Endothelial cell of umbilical vein (primary cell): ENCODE measurements at regions not wholly inside any gene's neighbourhood (a gene's known extent, or its start where the extent isn't known, plus 50 kb on each side); places are given as distances from the start of the nearest gene placed in this dataset.

ENCODE experiments used
- BruUV-seq: library from RNA; stranded (reverse); fragments of 400-500 nt; replicated peaks from 2 replicates; lab custom pipeline; 2021; lab: Mats Ljungman, UMichigan
- CTCF ChIA-PET: fragments of 300-600, 350-600 bp; sonication (Branson Sonifier 250); formaldehyde crosslinking; loops from one replicate; lab custom pipeline; 2021; ENCODE audit warnings: antibody characterized with exemption, inconsistent platforms; lab: Charles Lee
- POLR2A ChIA-PET: fragments of 300-600, 350-600 bp; sonication (Branson Sonifier 250); formaldehyde crosslinking; loops from one replicate; lab custom pipeline; 2021; ENCODE audit warnings: antibody characterized with exemption, inconsistent platforms; lab: Charles Lee
- DNase-seq: peaks from one replicate; pipeline ENCODE4 v3.0.0-alpha.2; 2011; ENCODE audit warnings: low read depth, low spot score
- FAIRE-seq: peaks from 2 replicates; lab custom pipeline; 2011; peaks lifted over from hg19 to GRCh38; lab: Jason Lieb, UNC
- H2AFZ ChIP-seq: 2 replicates; pipeline ENCODE4 v1.6.0; 2012; ENCODE audit warnings: low read depth, low read length, control low read depth, inconsistent platforms
- H3K27ac ChIP-seq: 2 replicates; pipeline ENCODE4 v1.5.1; 2011; ENCODE audit warnings: low read depth, mild to moderate bottlenecking, control low read depth, low read length, moderate library complexity; ENCODE audit not compliant: insufficient read depth
- H3K27me3 ChIP-seq, 2 experiments: 2 replicates each; pipeline versions ENCODE4 v1.6.0 to v1.6.1; 2011; ENCODE audit warnings: low read length in 2 of 2, mixed read lengths in 1 of 2; ENCODE audit not compliant: control insufficient read depth in 2 of 2, insufficient read depth in 2 of 2
- H3K36me3 ChIP-seq, 2 experiments: 2 replicates in 1 of 2; 3 replicates in 1 of 2; pipeline ENCODE4 v1.5.1; 2011; ENCODE audit warnings: low read length in 2 of 2, mild to moderate bottlenecking in 1 of 2, moderate library complexity in 1 of 2; ENCODE audit not compliant: control insufficient read depth in 2 of 2, insufficient read depth in 2 of 2; ENCODE audit errors: extremely low read depth in 1 of 2
- H3K4me1 ChIP-seq: 3 replicates; pipeline ENCODE4 v1.5.1; 2011; ENCODE audit warnings: mild to moderate bottlenecking, low read length; ENCODE audit not compliant: control insufficient read depth, insufficient read depth; ENCODE audit errors: extremely low read depth
- H3K4me2 ChIP-seq: 2 replicates; pipeline ENCODE4 v1.6.1; 2011; ENCODE audit warnings: low read length, control low read depth, mixed read lengths; ENCODE audit not compliant: insufficient read depth
- H3K4me3 ChIP-seq, 3 experiments: fragments of 200-600 bp in 1 of 3; sonication (generic), shearing (Covaris generic) in 1 of 3; replicated peaks in 1 of 3; 2 replicates each; pipeline ENCODE4 v1.5.1; 2011 to 2016; ENCODE audit warnings: control low read depth in 3 of 3, low read length in 3 of 3, mild to moderate bottlenecking in 2 of 3, inconsistent platforms in 1 of 3, low read depth in 1 of 3, moderate library complexity in 1 of 3; ENCODE audit not compliant: insufficient read depth in 1 of 3
- H3K79me2 ChIP-seq: 2 replicates; pipeline ENCODE4 v1.6.0; 2012; ENCODE audit warnings: low read length, inconsistent platforms; ENCODE audit not compliant: control insufficient read depth, insufficient read depth
- H3K9ac ChIP-seq: replicated peaks from 2 replicates; pipeline ENCODE3; 2011; ENCODE audit warnings: low read length, control low read depth; ENCODE audit not compliant: insufficient read depth; ENCODE audit errors: extremely low read depth
- H3K9me1 ChIP-seq: replicated peaks from 3 replicates; pipeline ENCODE4 v1.6.0; 2011; ENCODE audit warnings: mild to moderate bottlenecking, low read length; ENCODE audit not compliant: control insufficient read depth, insufficient read depth; ENCODE audit errors: extremely low read depth
- H3K9me3 ChIP-seq: replicated peaks from 2 replicates; pipeline ENCODE4 v1.5.1; 2012; ENCODE audit warnings: low read length, inconsistent platforms; ENCODE audit not compliant: control insufficient read depth, insufficient read depth
- H4K20me1 ChIP-seq: replicated peaks from 2 replicates; pipeline ENCODE3; 2011; ENCODE audit warnings: mild to moderate bottlenecking, low read length; ENCODE audit not compliant: control insufficient read depth, insufficient read depth; ENCODE audit errors: extremely low read depth
- EZH2 ChIP-seq: IDR thresholded peaks from 2 replicates; pipeline ENCODE4 v1.6.1; 2012; ENCODE audit warnings: borderline replicate concordance, low read depth, mild to moderate bottlenecking, moderate library complexity, low read length, inconsistent platforms; ENCODE audit not compliant: severe bottlenecking
- FOS ChIP-seq: IDR thresholded peaks from 2 replicates; pipeline ENCODE4 v1.6.1; 2011; ENCODE audit warnings: mild to moderate bottlenecking, low read length, moderate library complexity, borderline replicate concordance; ENCODE audit not compliant: insufficient read depth
- GATA2 ChIP-seq: IDR thresholded peaks from 2 replicates; pipeline ENCODE4 v1.7.0; 2011; ENCODE audit warnings: low read depth, mild to moderate bottlenecking, moderate library complexity, mixed read lengths, low read length; ENCODE audit not compliant: insufficient read length, insufficient read depth
- JUN ChIP-seq: IDR thresholded peaks from 2 replicates; pipeline ENCODE4 v1.6.1; 2011; ENCODE audit warnings: borderline replicate concordance, low read depth; ENCODE audit not compliant: insufficient read length, insufficient read depth
- MYC ChIP-seq: IDR thresholded peaks from one replicate; pipeline ENCODE4 v1.6.1; 2011; ENCODE audit warnings: mild to moderate bottlenecking, low read depth, low read length
- POLR2A ChIP-seq: IDR thresholded peaks from 2 replicates; pipeline ENCODE4 v1.6.1; 2012; ENCODE audit warnings: low read depth, mild to moderate bottlenecking, control low read depth, low read length
- POLR2AphosphoS5 ChIP-seq: IDR thresholded peaks from 2 replicates; pipeline ENCODE4 v1.6.1; 2012; ENCODE audit warnings: low read depth, mild to moderate bottlenecking, control low read depth, low read length, moderate library complexity; ENCODE audit not compliant: insufficient read depth
- dilution Hi-C: fragments of 300-500 bp; cut with MboI; formaldehyde crosslinking; loops from one replicate; pipeline ENCODE4 v1.15.0; 2019; ENCODE audit warnings: low sequenced_read_pairs; ENCODE audit not compliant: extremely low pct_ligation_motif_present
- intact Hi-C: fragments of 100-400 bp; cut with micrococcal nuclease; formaldehyde crosslinking; loops from one replicate; pipeline ENCODE4 v1.10.0; 2022
- TF ChIP-seq, protein P1 (sequence below): IDR thresholded peaks from 2 replicates; pipeline ENCODE4 v1.6.1; 2011; ENCODE audit not compliant: insufficient read depth, insufficient read length
- TF ChIP-seq, protein P2 (sequence below), 2 donors: IDR thresholded peaks; 1 replicate in 1 of 2; 2 replicates in 1 of 2; pipeline ENCODE4 v1.5.1; 2011; ENCODE audit warnings: low read length in 2 of 2, mild to moderate bottlenecking in 2 of 2, moderate library complexity in 2 of 2, control low read depth in 1 of 2, inconsistent platforms in 1 of 2, low read depth in 1 of 2; ENCODE audit not compliant: insufficient read depth in 1 of 2; ENCODE audit errors: extremely low read depth in 1 of 2

DNA sequence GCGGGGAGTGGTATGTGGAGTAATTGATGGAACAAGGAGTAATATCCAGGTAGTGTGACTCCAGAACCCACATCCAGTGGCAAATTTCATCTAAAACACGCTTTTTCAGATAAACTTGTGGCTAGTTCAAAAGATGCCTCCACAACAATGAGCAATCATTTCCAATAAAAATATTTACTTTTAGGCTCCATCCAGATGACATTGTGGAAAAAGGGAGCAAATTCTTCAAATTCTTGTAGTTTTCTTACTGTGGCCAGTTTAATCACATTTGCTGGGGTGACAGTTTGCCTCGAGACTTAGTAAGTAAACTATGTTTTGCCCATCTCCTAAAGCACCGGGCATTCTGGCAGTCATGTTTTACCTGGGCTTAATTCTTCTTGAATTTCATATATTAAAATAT, 243.6 kb downstream of the IRS1 start:
- ChIA-PET CTCF (no interaction called here), POLR2A (no interaction called here)
- dilution Hi-C loops (no loop called here), intact Hi-C loops (no loop called here)
- Histone ChIP-seq H2AFZ (no peak overlapping the region), H3K4me1 (no peaks in the 10 kb centered on the region), H3K9me3 (no peaks in the 10 kb centered on the region), H3K4me2 (no peak overlapping the region), H3K27me3 (no peaks in the 10 kb centered on the region), H4K20me1 (no peaks in the 10 kb centered on the region), H3K79me2 (no peaks in the 10 kb centered on the region), H3K9me1 (no peaks in the 10 kb centered on the region), H3K9ac (no peak overlapping the region), H3K27ac (no peak overlapping the region), H3K36me3 (no peaks in the 10 kb centered on the region), H3K4me3 (no peak overlapping the region)
- FAIRE-seq (no peak), DNase-seq (no peak)
- no TSS peak for BruUV-seq
- TF ChIP-seq FOS (no peak), POLR2A (no peak)
- TF ChIP-seq, protein P1, sequence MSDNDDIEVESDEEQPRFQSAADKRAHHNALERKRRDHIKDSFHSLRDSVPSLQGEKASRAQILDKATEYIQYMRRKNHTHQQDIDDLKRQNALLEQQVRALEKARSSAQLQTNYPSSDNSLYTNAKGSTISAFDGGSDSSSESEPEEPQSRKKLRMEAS: no peak

DNA sequence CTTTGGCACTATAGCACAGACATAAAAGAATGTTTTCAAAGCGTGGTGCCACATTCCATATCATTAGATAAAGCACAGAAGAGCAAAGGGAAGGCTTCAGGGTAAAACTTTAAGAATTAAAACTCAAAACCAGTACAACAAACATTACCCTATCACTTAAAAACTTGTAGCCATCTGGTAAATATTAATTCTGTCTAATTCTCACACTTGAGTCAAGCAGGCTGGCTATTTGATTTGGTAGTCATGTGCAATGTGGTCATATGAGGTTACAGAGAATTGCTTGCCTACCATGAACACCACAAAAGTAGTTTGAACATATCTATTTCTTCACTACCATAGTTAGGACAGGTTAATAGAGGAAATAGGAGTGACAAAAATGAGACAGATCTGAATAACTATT, 244.9 kb downstream of the IRS1 start:
- TF ChIP-seq EZH2 (no peak), JUN (no peak), MYC (no peak), GATA2 (no peak), POLR2AphosphoS5 (no peak)
- TF ChIP-seq, protein P2, sequence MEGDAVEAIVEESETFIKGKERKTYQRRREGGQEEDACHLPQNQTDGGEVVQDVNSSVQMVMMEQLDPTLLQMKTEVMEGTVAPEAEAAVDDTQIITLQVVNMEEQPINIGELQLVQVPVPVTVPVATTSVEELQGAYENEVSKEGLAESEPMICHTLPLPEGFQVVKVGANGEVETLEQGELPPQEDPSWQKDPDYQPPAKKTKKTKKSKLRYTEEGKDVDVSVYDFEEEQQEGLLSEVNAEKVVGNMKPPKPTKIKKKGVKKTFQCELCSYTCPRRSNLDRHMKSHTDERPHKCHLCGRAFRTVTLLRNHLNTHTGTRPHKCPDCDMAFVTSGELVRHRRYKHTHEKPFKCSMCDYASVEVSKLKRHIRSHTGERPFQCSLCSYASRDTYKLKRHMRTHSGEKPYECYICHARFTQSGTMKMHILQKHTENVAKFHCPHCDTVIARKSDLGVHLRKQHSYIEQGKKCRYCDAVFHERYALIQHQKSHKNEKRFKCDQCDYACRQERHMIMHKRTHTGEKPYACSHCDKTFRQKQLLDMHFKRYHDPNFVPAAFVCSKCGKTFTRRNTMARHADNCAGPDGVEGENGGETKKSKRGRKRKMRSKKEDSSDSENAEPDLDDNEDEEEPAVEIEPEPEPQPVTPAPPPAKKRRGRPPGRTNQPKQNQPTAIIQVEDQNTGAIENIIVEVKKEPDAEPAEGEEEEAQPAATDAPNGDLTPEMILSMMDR (IDR thresholded peaks at IDR 0.05; ENCODE audit: extremely low read depth in 1 of 2, insufficient read depth in 1 of 2, low read depth in 1 of 2, low read length in 2 of 2): no peak
- TF ChIP-seq, protein P1: no peak
- Histone ChIP-seq H3K9me1 (no peaks in the 10 kb centered on the region), H3K4me3 (no peak overlapping the region), H3K4me2 (no peak overlapping the region), H2AFZ (no peak overlapping the region), H4K20me1 (no peaks in the 10 kb centered on the region), H3K36me3 (no peaks in the 10 kb centered on the region), H3K9ac (no peak overlapping the region), H3K27me3 (no peaks in the 10 kb centered on the region), H3K79me2 (no peaks in the 10 kb centered on the region), H3K9me3 (no peaks in the 10 kb centered on the region), H3K27ac (no peak overlapping the region), H3K4me1 (no peaks in the 10 kb centered on the region)
- ChIA-PET POLR2A (no interaction called here), CTCF (no interaction called here)
- intact Hi-C loops: no loop called here
- FAIRE-seq (no peak), DNase-seq (no peak)
- BruUV-seq: no TSS peak
- dilution Hi-C loops: no loop called here
